Astrocyte (in vitro differentiated cells and primary cell): ENCODE measurements at regions not wholly inside any gene's neighbourhood (a gene's known extent, or its start where the extent isn't known, plus 50 kb on each side); places are given as distances from the start of the nearest gene placed in this dataset.
"Not testable (repeated sequence)": the region's sequence is repeated elsewhere in the genome, so short reads cannot be mapped to it uniquely, and the experiment has no call there.

Experiments used
- DNase-seq: peaks from one replicate; pipeline ENCODE4 v3.0.0-alpha.2; 2010; ENCODE audit warnings: low read depth
- FAIRE-seq: peaks from 2 replicates; lab custom pipeline; 2011; peaks lifted over from hg19 to GRCh38; lab: Jason Lieb, UNC
- H2AFZ ChIP-seq: 2 replicates; pipeline ENCODE4 v1.6.0; 2012; ENCODE audit warnings: low read depth, low read length, inconsistent platforms
- H3K27ac ChIP-seq: 2 replicates; pipeline ENCODE4 v1.5.1; 2011; ENCODE audit warnings: low read depth, low read length, inconsistent platforms
- H3K27me3 ChIP-seq: 2 replicates; pipeline ENCODE4 v1.6.0; 2011; ENCODE audit warnings: low read length, inconsistent platforms; ENCODE audit not compliant: insufficient read depth
- H3K36me3 ChIP-seq: 2 replicates; pipeline ENCODE4 v1.5.1; 2011; ENCODE audit warnings: low read length, inconsistent platforms; ENCODE audit not compliant: insufficient read depth
- H3K4me1 ChIP-seq: 2 replicates; pipeline ENCODE4 v1.5.1; 2011; ENCODE audit warnings: low read length, inconsistent platforms; ENCODE audit not compliant: insufficient read depth
- H3K4me2 ChIP-seq: 2 replicates; pipeline ENCODE4 v1.6.0; 2012; ENCODE audit warnings: low read length, inconsistent platforms
- H3K4me3 ChIP-seq: 2 replicates; pipeline ENCODE4 v1.5.1; 2011; ENCODE audit warnings: low read depth, mild to moderate bottlenecking, low read length, inconsistent platforms; ENCODE audit not compliant: insufficient read depth
- H3K79me2 ChIP-seq: 2 replicates; pipeline ENCODE4 v1.6.0; 2012; ENCODE audit warnings: mild to moderate bottlenecking, low read length, inconsistent platforms; ENCODE audit not compliant: insufficient read depth
- H3K9ac ChIP-seq: 2 replicates; pipeline ENCODE4 v1.6.0; 2012; ENCODE audit warnings: mild to moderate bottlenecking, low read length, inconsistent platforms
- H3K9me3 ChIP-seq: 2 replicates; pipeline ENCODE4 v1.5.1; 2012; ENCODE audit warnings: low read depth, mild to moderate bottlenecking, low read length, inconsistent platforms; ENCODE audit not compliant: insufficient read depth
- H4K20me1 ChIP-seq: 2 replicates; pipeline ENCODE4 v1.6.0; 2012; ENCODE audit warnings: low read length, inconsistent platforms; ENCODE audit not compliant: insufficient read depth
- H3K27ac Mint-ChIP-seq: one replicate; pipeline ENCODE4 v1.8.0; 2021; ENCODE audit warnings: mild to moderate bottlenecking, mixed read lengths; ENCODE audit not compliant: unreplicated experiment
- H3K27me3 Mint-ChIP-seq: one replicate; pipeline ENCODE4 v1.8.0; 2021; ENCODE audit warnings: low read depth, mixed read lengths; ENCODE audit not compliant: unreplicated experiment
- H3K36me3 Mint-ChIP-seq: one replicate; pipeline ENCODE4 v1.8.0; 2021; ENCODE audit warnings: low read depth, mixed read lengths; ENCODE audit not compliant: unreplicated experiment
- H3K4me1 Mint-ChIP-seq: one replicate; pipeline ENCODE4 v1.8.0; 2021; ENCODE audit warnings: low read depth, mixed read lengths; ENCODE audit not compliant: unreplicated experiment
- H3K4me3 Mint-ChIP-seq: one replicate; pipeline ENCODE4 v1.8.0; 2021; ENCODE audit warnings: mild to moderate bottlenecking, moderate library complexity, mixed read lengths; ENCODE audit not compliant: unreplicated experiment
- H3K9me3 Mint-ChIP-seq: one replicate; pipeline ENCODE4 v1.8.0; 2021; ENCODE audit warnings: mild to moderate bottlenecking, mixed read lengths; ENCODE audit not compliant: unreplicated experiment

GRCh38 chr21:5244954-5245353 lies 5276.4 kb upstream of the TPTE start:
- H3K9ac ChIP-seq, H3K4me1 Mint-ChIP-seq, H3K36me3 Mint-ChIP-seq, H2AFZ ChIP-seq, H3K27me3 Mint-ChIP-seq, H3K4me1 ChIP-seq, H3K27me3 ChIP-seq, H3K27ac ChIP-seq, H4K20me1 ChIP-seq, H3K4me2 ChIP-seq, H3K4me3 Mint-ChIP-seq, H3K9me3 ChIP-seq, H3K36me3 ChIP-seq, FAIRE-seq, DNase-seq, H3K4me3 ChIP-seq, H3K27ac Mint-ChIP-seq, H3K79me2 ChIP-seq: not testable (repeated sequence)
- H3K9me3 Mint-ChIP-seq, result peaks cover 15% of the 10 kb centered on the region

GRCh38 chr21:5246416-5246815 lies 5275.0 kb upstream of the TPTE start:
- H2AFZ ChIP-seq, H4K20me1 ChIP-seq, H3K27ac ChIP-seq, H3K9ac ChIP-seq, H3K4me1 ChIP-seq, H3K27ac Mint-ChIP-seq, H3K79me2 ChIP-seq, H3K27me3 Mint-ChIP-seq, H3K4me3 ChIP-seq, H3K36me3 ChIP-seq, H3K4me1 Mint-ChIP-seq, H3K4me3 Mint-ChIP-seq, H3K36me3 Mint-ChIP-seq, DNase-seq, FAIRE-seq, H3K4me2 ChIP-seq, H3K9me3 ChIP-seq, H3K27me3 ChIP-seq: not testable (repeated sequence)
- peaks cover 15% of the 10 kb centered on the region for H3K9me3 Mint-ChIP-seq

GRCh38 chr21:5247399-5247798 lies 5274.0 kb upstream of the TPTE start:
- H3K9me3 Mint-ChIP-seq, result peaks cover 15% of the 10 kb centered on the region
- not testable (repeated sequence) for H3K27me3 Mint-ChIP-seq, H3K79me2 ChIP-seq, H3K9me3 ChIP-seq, H3K4me2 ChIP-seq, H3K4me3 Mint-ChIP-seq, DNase-seq, H3K27me3 ChIP-seq, H3K4me1 Mint-ChIP-seq, H3K9ac ChIP-seq, H3K4me3 ChIP-seq, H3K27ac Mint-ChIP-seq, FAIRE-seq, H3K4me1 ChIP-seq, H2AFZ ChIP-seq, H3K36me3 ChIP-seq, H3K36me3 Mint-ChIP-seq, H4K20me1 ChIP-seq, H3K27ac ChIP-seq

DNA sequence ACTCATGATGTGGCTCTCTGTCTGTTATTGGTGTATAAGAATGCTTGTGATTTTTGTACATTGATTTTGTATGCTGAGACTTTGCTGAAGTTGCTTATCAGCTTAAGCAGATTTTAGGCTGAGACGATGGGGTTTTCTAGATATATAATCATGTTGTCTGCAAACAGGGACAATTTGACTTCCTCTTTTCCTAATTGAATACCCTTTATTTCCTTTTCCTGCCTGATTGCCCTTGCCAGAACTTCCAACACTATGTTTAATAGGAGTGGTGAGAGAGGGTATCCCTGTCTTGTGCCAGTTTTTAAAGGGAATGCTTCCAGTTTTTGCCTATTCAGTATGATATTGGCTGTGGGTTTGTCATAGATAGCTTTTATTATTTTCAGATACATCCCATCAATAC lies 5271.3 kb upstream of the TPTE start:
- H3K27me3 ChIP-seq, H3K4me2 ChIP-seq, FAIRE-seq, H3K27ac Mint-ChIP-seq, H3K9me3 ChIP-seq, H3K4me3 ChIP-seq, H3K36me3 Mint-ChIP-seq, H4K20me1 ChIP-seq, H3K79me2 ChIP-seq, H3K4me1 Mint-ChIP-seq, H3K27ac ChIP-seq, H3K27me3 Mint-ChIP-seq, DNase-seq, H2AFZ ChIP-seq, H3K4me1 ChIP-seq, H3K9ac ChIP-seq, H3K36me3 ChIP-seq, H3K4me3 Mint-ChIP-seq: not testable (repeated sequence)
- H3K9me3 Mint-ChIP-seq, result peaks cover 17% of the 10 kb centered on the region

- not testable (repeated sequence) for H2AFZ ChIP-seq, H3K4me1 ChIP-seq, H4K20me1 ChIP-seq, H3K79me2 ChIP-seq, DNase-seq, H3K4me2 ChIP-seq, H3K27ac Mint-ChIP-seq, FAIRE-seq, H3K36me3 Mint-ChIP-seq, H3K36me3 ChIP-seq, H3K4me1 Mint-ChIP-seq, H3K27ac ChIP-seq, H3K27me3 ChIP-seq, H3K4me3 Mint-ChIP-seq, H3K4me3 ChIP-seq, H3K9me3 ChIP-seq, H3K9ac ChIP-seq, H3K27me3 Mint-ChIP-seq
- peaks cover 16% of the 10 kb centered on the region for H3K9me3 Mint-ChIP-seq
Measured at GRCh38 chr21:5251162-5251561, 5270.2 kb upstream of the TPTE start.

- not testable (repeated sequence) for DNase-seq, H3K27ac Mint-ChIP-seq, H3K4me3 Mint-ChIP-seq, H3K4me3 ChIP-seq, H3K79me2 ChIP-seq, H3K4me2 ChIP-seq, H3K36me3 ChIP-seq, H3K27me3 Mint-ChIP-seq, H3K4me1 ChIP-seq, FAIRE-seq, H3K9ac ChIP-seq, H4K20me1 ChIP-seq, H3K27ac ChIP-seq, H3K9me3 ChIP-seq, H3K36me3 Mint-ChIP-seq, H2AFZ ChIP-seq, H3K4me1 Mint-ChIP-seq, H3K27me3 ChIP-seq
- H3K9me3 Mint-ChIP-seq, result peaks cover 14% of the 10 kb centered on the region
Measured at GRCh38 chr21:5251866-5252265, 5269.5 kb upstream of the TPTE start.
